H1 (cell line): ENCODE measurements at regions not wholly inside any gene's neighbourhood (a gene's known extent, or its start where the extent isn't known, plus 50 kb on each side); places are given as distances from the start of the nearest gene placed in this dataset.

ENCODE experiments used
- CTCF ChIA-PET: fragments of 300-600 bp; sonication (Branson Sonifier 250); formaldehyde crosslinking; loops from one replicate; lab custom pipeline; 2021; ENCODE audit not compliant: partially characterized antibody; lab: Charles Lee
- POLR2A ChIA-PET: fragments of 300-600 bp; sonication (Branson Sonifier 250); formaldehyde crosslinking; loops from one replicate; lab custom pipeline; 2021; ENCODE audit warnings: inconsistent platforms; ENCODE audit not compliant: partially characterized antibody; lab: Charles Lee
- DNase-seq, 2 experiments: peaks; one replicate each; pipeline versions ENCODE4 v3.0.0 to v3.0.0-alpha.2; 2010 to 2022; ENCODE audit warnings: low spot score in 2 of 2, low read depth in 1 of 2, mixed read lengths in 1 of 2
- FAIRE-seq: peaks from 2 replicates; lab custom pipeline; 2011; peaks lifted over from hg19 to GRCh38; lab: Jason Lieb, UNC
- H2AFZ ChIP-seq: 2 replicates; pipeline ENCODE4 v1.8.1; 2012; ENCODE audit warnings: low read length, inconsistent platforms
- H2AK5ac ChIP-seq: 2 replicates; pipeline ENCODE4 v1.6.1; 2013; ENCODE audit warnings: low read depth, low read length
- H2BK120ac ChIP-seq: replicated peaks from 2 replicates; pipeline ENCODE3; 2013; ENCODE audit warnings: low read depth, low read length, inconsistent platforms
- H2BK12ac ChIP-seq: 2 replicates; pipeline ENCODE4 v1.6.1; 2013; ENCODE audit warnings: low read depth, low read length
- H2BK15ac ChIP-seq: 2 replicates; pipeline ENCODE4 v1.6.1; 2013; ENCODE audit warnings: low read length
- H2BK20ac ChIP-seq: 2 replicates; pipeline ENCODE4 v1.6.1; 2013; ENCODE audit warnings: low read length
- H2BK5ac ChIP-seq: 2 replicates; pipeline ENCODE4 v1.6.1; 2013; ENCODE audit warnings: low read depth, low read length
- H3K14ac ChIP-seq: 2 replicates; pipeline ENCODE4 v1.6.1; 2013; ENCODE audit warnings: inconsistent platforms; ENCODE audit not compliant: insufficient read length
- H3K18ac ChIP-seq: 2 replicates; pipeline ENCODE4 v1.6.1; 2013; ENCODE audit warnings: low read length; ENCODE audit errors: extremely low read depth
- H3K23ac ChIP-seq: 2 replicates; pipeline ENCODE4 v1.6.1; 2013; ENCODE audit warnings: inconsistent platforms; ENCODE audit not compliant: insufficient read length
- H3K23me2 ChIP-seq: 2 replicates; pipeline ENCODE4 v1.6.1; 2013; ENCODE audit warnings: low read depth, low read length
- H3K27ac ChIP-seq: 2 replicates; pipeline ENCODE4 v1.6.1; 2011; ENCODE audit warnings: low read depth, low read length, inconsistent platforms
- H3K27me3 ChIP-seq, 4 experiments: replicated peaks in 1 of 4; 1 replicate in 1 of 4; 2 replicates in 3 of 4; pipeline versions ENCODE4 v1.6.1 to v1.8.1; 2011 to 2013; ENCODE audit warnings: low read length in 3 of 4, mild to moderate bottlenecking in 3 of 4, inconsistent platforms in 2 of 4, mixed read lengths in 2 of 4, moderate library complexity in 1 of 4; ENCODE audit not compliant: control insufficient read depth in 3 of 4, insufficient read depth in 3 of 4; ENCODE audit errors: extremely low read depth in 1 of 4
- H3K36me3 ChIP-seq, 4 experiments: 2 replicates each; pipeline versions ENCODE4 v1.6.1 to v1.8.1; 2011 to 2013; ENCODE audit warnings: mild to moderate bottlenecking in 4 of 4, low read length in 3 of 4, moderate library complexity in 2 of 4, control low read depth in 1 of 4, inconsistent platforms in 1 of 4; ENCODE audit not compliant: insufficient read depth in 4 of 4, control insufficient read depth in 2 of 4
- H3K4ac ChIP-seq: replicated peaks from 2 replicates; pipeline ENCODE3; 2013; ENCODE audit warnings: low read length, low read depth, mixed read lengths, inconsistent platforms; ENCODE audit not compliant: insufficient read length
- H3K4me1 ChIP-seq, 4 experiments: replicated peaks in 1 of 4; 1 replicate in 1 of 4; 2 replicates in 3 of 4; pipeline versions ENCODE4 v1.6.1 to v1.8.1; 2011 to 2013; ENCODE audit warnings: low read length in 3 of 4, inconsistent platforms in 2 of 4, mixed read lengths in 1 of 4; ENCODE audit not compliant: insufficient read depth in 4 of 4, control insufficient read depth in 3 of 4
- H3K4me2 ChIP-seq, 2 experiments: 2 replicates each; pipeline versions ENCODE4 v1.6.1 to v1.8.1; 2011 to 2013; ENCODE audit warnings: low read depth in 2 of 2, low read length in 2 of 2, control low read depth in 1 of 2, inconsistent platforms in 1 of 2, mild to moderate bottlenecking in 1 of 2; ENCODE audit not compliant: insufficient read depth in 1 of 2
- H3K4me3 ChIP-seq, 4 experiments: fragments of 200-600, 300-600 bp in 1 of 4; sonication (generic), shearing (Covaris generic), sonication (Bioruptor Twin) in 1 of 4; 2 replicates each; pipeline versions ENCODE4 v1.5.1 to v1.8.1; 2011 to 2016; ENCODE audit warnings: low read length in 4 of 4, low read depth in 3 of 4, control low read depth in 2 of 4, inconsistent platforms in 2 of 4, mild to moderate bottlenecking in 2 of 4, mixed read lengths in 1 of 4, moderate library complexity in 1 of 4; ENCODE audit not compliant: insufficient read depth in 2 of 4; ENCODE audit errors: extremely low read depth in 1 of 4
- H3K56ac ChIP-seq: replicated peaks from 2 replicates; pipeline ENCODE3; 2013; ENCODE audit warnings: low read depth, mild to moderate bottlenecking, mixed read lengths, low read length, inconsistent platforms; ENCODE audit not compliant: insufficient read length
- H3K79me1 ChIP-seq: 2 replicates; pipeline ENCODE4 v1.6.1; 2013; ENCODE audit warnings: low read depth, low read length, control low read depth
- H3K79me2 ChIP-seq, 2 experiments: 2 replicates each; pipeline versions ENCODE4 v1.6.1 to v1.8.1; 2012 to 2013; ENCODE audit warnings: low read length in 2 of 2, mild to moderate bottlenecking in 2 of 2, inconsistent platforms in 1 of 2; ENCODE audit not compliant: insufficient read depth in 2 of 2, control insufficient read depth in 1 of 2
- H3K9ac ChIP-seq, 4 experiments: replicated peaks in 1 of 4; 1 replicate in 1 of 4; 2 replicates in 3 of 4; pipeline versions ENCODE4 v1.6.1 to v1.8.1; 2011 to 2013; ENCODE audit warnings: low read depth in 3 of 4, low read length in 3 of 4, control low read depth in 2 of 4, mild to moderate bottlenecking in 2 of 4, moderate library complexity in 2 of 4, inconsistent platforms in 1 of 4; ENCODE audit errors: extremely low read depth in 1 of 4
- H3K9me3 ChIP-seq, 2 experiments: 2 replicates each; pipeline versions ENCODE4 v1.6.1 to v1.8.1; 2012 to 2013; ENCODE audit warnings: mild to moderate bottlenecking in 2 of 2, moderate library complexity in 2 of 2, control low read depth in 1 of 2, inconsistent platforms in 1 of 2, low read depth in 1 of 2, low read length in 1 of 2, mixed read lengths in 1 of 2; ENCODE audit not compliant: insufficient read depth in 2 of 2
- H4K20me1 ChIP-seq, 2 experiments: replicated peaks in 1 of 2; 2 replicates each; pipeline versions ENCODE3 to v1.8.1; 2011 to 2013; ENCODE audit warnings: inconsistent platforms in 2 of 2, low read length in 2 of 2, mild to moderate bottlenecking in 1 of 2; ENCODE audit not compliant: insufficient read depth in 2 of 2, control insufficient read depth in 1 of 2
- H4K5ac ChIP-seq: 2 replicates; pipeline ENCODE4 v1.6.1; 2013; ENCODE audit warnings: low read length, low read depth, mixed read lengths, inconsistent platforms; ENCODE audit not compliant: insufficient read length
- H4K8ac ChIP-seq: 2 replicates; pipeline ENCODE4 v1.8.0; 2013; ENCODE audit warnings: mild to moderate bottlenecking, moderate library complexity, low read length, inconsistent platforms; ENCODE audit not compliant: insufficient read depth; ENCODE audit errors: extremely low read depth
- H4K91ac ChIP-seq: replicated peaks from 2 replicates; pipeline ENCODE3; 2013; ENCODE audit warnings: low read length, mixed read lengths, inconsistent platforms; ENCODE audit not compliant: insufficient read length
- BRCA1 ChIP-seq: IDR thresholded peaks from 2 replicates; pipeline ENCODE4 v1.6.1; 2012; ENCODE audit warnings: low read depth, low read length, improper control_type of control experiment
- EZH2 ChIP-seq: fragments of 200-600 bp; sonication (generic); IDR thresholded peaks from 2 replicates; pipeline ENCODE4 v1.7.1; 2012; ENCODE audit warnings: low read depth, mild to moderate bottlenecking, moderate library complexity, low read length, inconsistent platforms; ENCODE audit not compliant: severe bottlenecking
- KDM5A ChIP-seq: fragments of 200-600 bp; IDR thresholded peaks from 2 replicates; pipeline ENCODE4 v1.7.1; 2012; ENCODE audit warnings: mild to moderate bottlenecking, low read length, inconsistent platforms, mixed read lengths
- SRF ChIP-seq: IDR thresholded peaks from 2 replicates; pipeline ENCODE4 v1.6.1; 2011; ENCODE audit warnings: mild to moderate bottlenecking, low read depth, low read length, moderate library complexity
- WGBS, 2 experiments: shearing (Covaris generic) in 1 of 2; methylation state at CpG; one replicate each; pipeline versions ENCODE4 v1.1.6 to v1.1.7; 2013 to 2015; ENCODE audit warnings: low lambda C conversion rate in 2 of 2, mixed read lengths in 2 of 2, inconsistent platforms in 1 of 2, low coverage in 1 of 2, missing lambda C conversion rate in 1 of 2; ENCODE audit not compliant: insufficient replicate concordance in 2 of 2, insufficient coverage in 1 of 2, insufficient read length in 1 of 2; ENCODE audit errors: extremely low coverage in 1 of 2, missing lambda C conversion rate in 1 of 2; 5-methylcytosine and 5-hydroxymethylcytosine counted together
- TF ChIP-seq, protein P1 (sequence below): IDR thresholded peaks from 2 replicates; pipeline ENCODE4 v1.6.1; 2012; ENCODE audit warnings: inconsistent platforms

DNA sequence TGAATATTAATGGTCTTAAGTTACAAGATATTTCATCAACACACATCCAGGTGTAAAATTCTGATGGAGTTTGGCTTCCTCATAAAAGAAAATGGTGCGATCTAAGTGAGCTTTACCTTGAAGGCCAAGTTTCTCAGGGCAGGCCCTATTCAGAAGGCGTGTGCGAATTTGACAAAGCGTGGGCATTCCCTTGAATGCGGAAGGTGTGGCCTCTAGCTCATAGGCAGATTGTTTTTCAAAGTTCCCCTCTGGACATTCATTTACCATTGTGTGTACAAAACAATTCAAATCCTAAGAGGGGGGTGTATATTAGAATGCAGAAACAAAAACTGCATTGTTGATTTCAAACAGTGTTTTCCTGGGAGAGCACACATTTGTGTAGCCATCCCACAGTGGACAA is 411.9 kb upstream of the PKN2 start:
- Histone ChIP-seq H3K23ac (no peak overlapping the region), H3K4me3 (no peak overlapping the region)

More for the DNA sequence above, 411.9 kb upstream of the PKN2 start:
- Histone ChIP-seq H3K18ac (no peak overlapping the region), H4K8ac (no peak overlapping the region), H3K27me3 (no peaks in the 10 kb centered on the region), H3K4me1 (no peaks in the 10 kb centered on the region), H3K14ac (no peak overlapping the region), H3K36me3 (no peaks in the 10 kb centered on the region), H3K79me2 (no peaks in the 10 kb centered on the region), H4K20me1 (no peaks in the 10 kb centered on the region), H3K9ac (no peak overlapping the region), H2BK12ac (no peak overlapping the region), H3K27ac (no peak overlapping the region), H3K9me3 (no peaks in the 10 kb centered on the region), H3K4me2 (no peak overlapping the region), H2BK120ac (no peak overlapping the region), H2BK5ac (no peak overlapping the region), H3K56ac (no peak overlapping the region), H4K5ac (no peak overlapping the region), H2AK5ac (no peak overlapping the region), H2BK20ac (no peak overlapping the region), H3K4ac (no peak overlapping the region), H3K79me1 (no peaks in the 10 kb centered on the region), H3K23me2 (no peaks in the 10 kb centered on the region), H2BK15ac (no peak overlapping the region), H4K91ac (no peak overlapping the region), H2AFZ (no peak overlapping the region)
- no peak for DNase-seq
- ChIA-PET CTCF (no interaction called here), POLR2A (no interaction called here)
- no peak for TF ChIP-seq BRCA1
- no peak for TF ChIP-seq SRF
- no peak for TF ChIP-seq EZH2
- TF ChIP-seq KDM5A, result no peak
- TF ChIP-seq, protein P1, sequence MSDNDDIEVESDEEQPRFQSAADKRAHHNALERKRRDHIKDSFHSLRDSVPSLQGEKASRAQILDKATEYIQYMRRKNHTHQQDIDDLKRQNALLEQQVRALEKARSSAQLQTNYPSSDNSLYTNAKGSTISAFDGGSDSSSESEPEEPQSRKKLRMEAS, result no peak
- FAIRE-seq, result no peak
- 95% methylated on average over 5 of the region's 5 CpGs; no CpG with 5 or more reads in 1 of the 2 experiments for WGBS, 2 experiments
